ENCODE measurements at regions not wholly inside any gene's neighbourhood (a gene's known extent, or its start where the extent isn't known, plus 50 kb on each side); places are given as distances from the start of the nearest gene placed in this dataset.
A peak's percentile ranks its signal among the peaks of the same experiment; 100 is the strongest.

DNA sequence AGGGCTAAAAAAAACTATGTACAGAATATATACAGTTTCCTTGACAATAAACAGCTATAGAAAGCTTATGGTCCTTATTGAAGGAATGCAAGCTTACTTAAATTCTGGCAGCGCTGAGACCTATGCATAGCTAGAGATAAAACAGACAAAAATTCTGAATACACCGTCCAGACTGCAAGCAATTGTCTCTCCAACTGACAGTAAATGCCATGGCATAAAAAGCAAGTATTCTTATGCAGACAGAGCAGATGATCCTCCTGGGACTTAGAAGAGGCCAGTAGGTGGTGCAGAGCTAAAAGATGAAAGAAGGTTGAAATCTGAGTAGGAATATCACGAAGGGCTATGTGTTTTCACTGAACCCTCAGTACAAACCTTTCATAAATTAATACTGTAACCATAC lies 157.0 kb upstream of the CACNA2D1 start:
- Histone ChIP-seq H3K4me2 (ENCODE audit: low read length) (peak overlapping the region; percentile 10), H3K36me3 (ENCODE audit: insufficient read depth, low read length) (no peaks in the 10 kb centered on the region), H4K20me1 (ENCODE audit: insufficient read depth) (no peaks in the 10 kb centered on the region), H3K9ac (ENCODE audit: low read length) (no peak overlapping the region), H3F3A (ENCODE audit: insufficient read depth, low read length, poor library complexity, severe bottlenecking) (no peaks in the 10 kb centered on the region), H3K9me3 (ENCODE audit: low read length) (no peaks in the 10 kb centered on the region), H3K9me2 (ENCODE audit: insufficient read depth, low read length) (no peaks in the 10 kb centered on the region), H3K27ac (ENCODE audit: low read length) (peak overlapping the region; percentile 38), H3K27me3 (ENCODE audit: insufficient read depth, low read depth, low read length) (no peaks in the 10 kb centered on the region), H3K79me2 (replicated peaks; ENCODE audit: insufficient read depth, low read length) (no peaks in the 10 kb centered on the region), H2AFZ (ENCODE audit: low read depth, low read length) (no peak overlapping the region), H3K4me3 (ENCODE audit: low read length) (peak overlapping the region; percentile 13)
- TF ChIP-seq POLR2AphosphoS5 (IDR thresholded peaks at IDR 0.05), result no peak
- peak; percentile 39 for TF ChIP-seq EP300 (conservative IDR thresholded peaks at IDR 0.05; ENCODE audit: poor library complexity, severe bottlenecking)
- peak; percentile 25 for TF ChIP-seq SMC3 (conservative IDR thresholded peaks at IDR 0.05; ENCODE audit: poor library complexity)
- no peak for TF ChIP-seq EZH2 (IDR thresholded peaks at IDR 0.05; ENCODE audit: borderline replicate concordance, insufficient read depth, low read length, poor library complexity, severe bottlenecking)
- TF ChIP-seq, protein P1, sequence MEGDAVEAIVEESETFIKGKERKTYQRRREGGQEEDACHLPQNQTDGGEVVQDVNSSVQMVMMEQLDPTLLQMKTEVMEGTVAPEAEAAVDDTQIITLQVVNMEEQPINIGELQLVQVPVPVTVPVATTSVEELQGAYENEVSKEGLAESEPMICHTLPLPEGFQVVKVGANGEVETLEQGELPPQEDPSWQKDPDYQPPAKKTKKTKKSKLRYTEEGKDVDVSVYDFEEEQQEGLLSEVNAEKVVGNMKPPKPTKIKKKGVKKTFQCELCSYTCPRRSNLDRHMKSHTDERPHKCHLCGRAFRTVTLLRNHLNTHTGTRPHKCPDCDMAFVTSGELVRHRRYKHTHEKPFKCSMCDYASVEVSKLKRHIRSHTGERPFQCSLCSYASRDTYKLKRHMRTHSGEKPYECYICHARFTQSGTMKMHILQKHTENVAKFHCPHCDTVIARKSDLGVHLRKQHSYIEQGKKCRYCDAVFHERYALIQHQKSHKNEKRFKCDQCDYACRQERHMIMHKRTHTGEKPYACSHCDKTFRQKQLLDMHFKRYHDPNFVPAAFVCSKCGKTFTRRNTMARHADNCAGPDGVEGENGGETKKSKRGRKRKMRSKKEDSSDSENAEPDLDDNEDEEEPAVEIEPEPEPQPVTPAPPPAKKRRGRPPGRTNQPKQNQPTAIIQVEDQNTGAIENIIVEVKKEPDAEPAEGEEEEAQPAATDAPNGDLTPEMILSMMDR (IDR thresholded peaks at IDR 0.05; ENCODE audit: poor library complexity, severe bottlenecking), result peak; percentile 40
- TF ChIP-seq MXI1 (conservative IDR thresholded peaks at IDR 0.05; ENCODE audit: poor library complexity, severe bottlenecking), result no peak
- TF ChIP-seq RAD21 (conservative IDR thresholded peaks at IDR 0.05), result peak; percentile 22
- TF ChIP-seq, protein P2, sequence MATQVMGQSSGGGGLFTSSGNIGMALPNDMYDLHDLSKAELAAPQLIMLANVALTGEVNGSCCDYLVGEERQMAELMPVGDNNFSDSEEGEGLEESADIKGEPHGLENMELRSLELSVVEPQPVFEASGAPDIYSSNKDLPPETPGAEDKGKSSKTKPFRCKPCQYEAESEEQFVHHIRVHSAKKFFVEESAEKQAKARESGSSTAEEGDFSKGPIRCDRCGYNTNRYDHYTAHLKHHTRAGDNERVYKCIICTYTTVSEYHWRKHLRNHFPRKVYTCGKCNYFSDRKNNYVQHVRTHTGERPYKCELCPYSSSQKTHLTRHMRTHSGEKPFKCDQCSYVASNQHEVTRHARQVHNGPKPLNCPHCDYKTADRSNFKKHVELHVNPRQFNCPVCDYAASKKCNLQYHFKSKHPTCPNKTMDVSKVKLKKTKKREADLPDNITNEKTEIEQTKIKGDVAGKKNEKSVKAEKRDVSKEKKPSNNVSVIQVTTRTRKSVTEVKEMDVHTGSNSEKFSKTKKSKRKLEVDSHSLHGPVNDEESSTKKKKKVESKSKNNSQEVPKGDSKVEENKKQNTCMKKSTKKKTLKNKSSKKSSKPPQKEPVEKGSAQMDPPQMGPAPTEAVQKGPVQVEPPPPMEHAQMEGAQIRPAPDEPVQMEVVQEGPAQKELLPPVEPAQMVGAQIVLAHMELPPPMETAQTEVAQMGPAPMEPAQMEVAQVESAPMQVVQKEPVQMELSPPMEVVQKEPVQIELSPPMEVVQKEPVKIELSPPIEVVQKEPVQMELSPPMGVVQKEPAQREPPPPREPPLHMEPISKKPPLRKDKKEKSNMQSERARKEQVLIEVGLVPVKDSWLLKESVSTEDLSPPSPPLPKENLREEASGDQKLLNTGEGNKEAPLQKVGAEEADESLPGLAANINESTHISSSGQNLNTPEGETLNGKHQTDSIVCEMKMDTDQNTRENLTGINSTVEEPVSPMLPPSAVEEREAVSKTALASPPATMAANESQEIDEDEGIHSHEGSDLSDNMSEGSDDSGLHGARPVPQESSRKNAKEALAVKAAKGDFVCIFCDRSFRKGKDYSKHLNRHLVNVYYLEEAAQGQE (IDR thresholded peaks at IDR 0.05; ENCODE audit: borderline replicate concordance), result no peak
- TF ChIP-seq TAF1 (IDR thresholded peaks at IDR 0.05; ENCODE audit: low read depth), result no peak

DNA sequence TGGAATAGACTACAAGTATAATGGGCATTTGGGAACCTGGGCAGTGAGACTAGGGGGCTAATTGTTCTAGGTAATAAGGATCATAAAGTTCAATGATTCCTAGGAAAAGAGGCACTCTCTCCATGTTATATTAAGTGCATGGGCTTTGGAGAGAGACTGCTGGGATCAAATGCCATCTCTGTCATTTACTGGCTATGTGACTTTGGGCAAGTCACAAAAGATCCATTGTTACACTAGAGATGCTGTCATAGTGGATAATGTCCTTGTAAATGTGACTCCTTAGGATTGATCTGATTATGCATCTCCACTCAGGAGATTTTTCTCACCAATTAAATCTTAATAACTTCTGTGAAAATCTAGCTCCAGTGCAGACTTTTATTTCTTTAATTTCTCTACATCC lies 156.3 kb upstream of the CACNA2D1 start:
- Histone ChIP-seq H3F3A (ENCODE audit: insufficient read depth, low read length, poor library complexity, severe bottlenecking) (no peaks in the 10 kb centered on the region), H3K27me3 (ENCODE audit: insufficient read depth, low read depth, low read length) (no peaks in the 10 kb centered on the region), H2AFZ (ENCODE audit: low read depth, low read length) (no peak overlapping the region), H3K27ac (ENCODE audit: low read length) (peak overlapping the region; percentile 38), H3K9me2 (ENCODE audit: insufficient read depth, low read length) (no peaks in the 10 kb centered on the region), H3K4me2 (ENCODE audit: low read length) (no peak overlapping the region), H3K9ac (ENCODE audit: low read length) (no peak overlapping the region), H3K4me3 (ENCODE audit: low read length) (no peak overlapping the region), H3K79me2 (replicated peaks; ENCODE audit: insufficient read depth, low read length) (no peaks in the 10 kb centered on the region), H4K20me1 (ENCODE audit: insufficient read depth) (no peaks in the 10 kb centered on the region), H3K9me3 (ENCODE audit: low read length) (no peaks in the 10 kb centered on the region), H3K36me3 (ENCODE audit: insufficient read depth, low read length) (no peaks in the 10 kb centered on the region)
- TF ChIP-seq RAD21 (conservative IDR thresholded peaks at IDR 0.05) (no peak), POLR2AphosphoS5 (IDR thresholded peaks at IDR 0.05) (no peak), EP300 (conservative IDR thresholded peaks at IDR 0.05; ENCODE audit: poor library complexity, severe bottlenecking) (no peak), TAF1 (IDR thresholded peaks at IDR 0.05; ENCODE audit: low read depth) (no peak), MXI1 (conservative IDR thresholded peaks at IDR 0.05; ENCODE audit: poor library complexity, severe bottlenecking) (no peak), SMC3 (conservative IDR thresholded peaks at IDR 0.05; ENCODE audit: poor library complexity) (no peak), EZH2 (IDR thresholded peaks at IDR 0.05; ENCODE audit: borderline replicate concordance, insufficient read depth, low read length, poor library complexity, severe bottlenecking) (no peak)
- TF ChIP-seq, protein P2 (IDR thresholded peaks at IDR 0.05; ENCODE audit: borderline replicate concordance), result no peak
- TF ChIP-seq, protein P1 (IDR thresholded peaks at IDR 0.05; ENCODE audit: poor library complexity, severe bottlenecking), result no peak

Data from neural cell (in vitro differentiated cells).